H9 (cell line): ENCODE measurements at regions not wholly inside any gene's neighbourhood (a gene's known extent, or its start where the extent isn't known, plus 50 kb on each side); places are given as distances from the start of the nearest gene placed in this dataset.

Experiments used
- DNase-seq: peaks from one replicate; pipeline ENCODE4 v3.0.0-alpha.2; 2017
- H2AFZ ChIP-seq: one replicate; pipeline ENCODE4 v1.6.1; 2013; ENCODE audit warnings: mild to moderate bottlenecking, low read length, control low read depth, moderate library complexity
- H2AK5ac ChIP-seq: 2 replicates; pipeline ENCODE4 v1.6.1; 2013; ENCODE audit warnings: low read length, control low read depth, mixed read lengths; ENCODE audit not compliant: insufficient read length
- H2BK120ac ChIP-seq: one replicate; pipeline ENCODE4 v1.6.1; 2013; ENCODE audit warnings: low read depth, mild to moderate bottlenecking, low read length, control low read depth, inconsistent platforms; ENCODE audit not compliant: poor library complexity, severe bottlenecking
- H2BK12ac ChIP-seq: 2 replicates; pipeline ENCODE4 v1.6.1; 2013; ENCODE audit warnings: low read length, control low read depth, mixed read lengths, low read depth; ENCODE audit not compliant: insufficient read length
- H2BK15ac ChIP-seq: 2 replicates; pipeline ENCODE4 v1.6.1; 2013; ENCODE audit warnings: low read depth, low read length, control low read depth
- H2BK20ac ChIP-seq: one replicate; pipeline ENCODE4 v1.6.1; 2013; ENCODE audit warnings: low read depth, mild to moderate bottlenecking, low read length, control low read depth, inconsistent platforms; ENCODE audit not compliant: poor library complexity, severe bottlenecking
- H2BK5ac ChIP-seq: 2 replicates; pipeline ENCODE4 v1.6.1; 2013; ENCODE audit warnings: low read length, control low read depth, mixed read lengths; ENCODE audit not compliant: insufficient read length
- H3K14ac ChIP-seq: 2 replicates; pipeline ENCODE4 v1.6.1; 2013; ENCODE audit warnings: low read length, control low read depth; ENCODE audit not compliant: insufficient read depth
- H3K18ac ChIP-seq: 2 replicates; pipeline ENCODE4 v1.6.1; 2013; ENCODE audit warnings: low read depth, mild to moderate bottlenecking, mixed read lengths, low read length, control low read depth; ENCODE audit not compliant: insufficient read length
- H3K23ac ChIP-seq: 2 replicates; pipeline ENCODE4 v1.6.1; 2013; ENCODE audit warnings: low read length, control low read depth, mixed read lengths, low read depth; ENCODE audit not compliant: insufficient read length
- H3K23me2 ChIP-seq: 2 replicates; pipeline ENCODE4 v1.6.1; 2013; ENCODE audit warnings: low read depth, mild to moderate bottlenecking, mixed read lengths, low read length, control low read depth; ENCODE audit not compliant: insufficient read length, poor library complexity, severe bottlenecking
- H3K27ac ChIP-seq: 2 replicates; pipeline ENCODE4 v1.5.1; 2013; ENCODE audit warnings: low read length, control low read depth, mixed read lengths, low read depth; ENCODE audit not compliant: insufficient read length
- H3K27me3 ChIP-seq: 2 replicates; pipeline ENCODE4 v1.6.1; 2013; ENCODE audit warnings: low read length, control low read depth, inconsistent platforms; ENCODE audit not compliant: insufficient read depth
- H3K4ac ChIP-seq: 2 replicates; pipeline ENCODE4 v1.6.1; 2013; ENCODE audit warnings: low read depth, mild to moderate bottlenecking, control low read depth, inconsistent platforms, low read length, moderate library complexity
- H3K4me1 ChIP-seq: 2 replicates; pipeline ENCODE4 v1.6.1; 2013; ENCODE audit warnings: low read length, control low read depth, inconsistent platforms; ENCODE audit not compliant: insufficient read depth
- H3K4me2 ChIP-seq: 2 replicates; pipeline ENCODE4 v1.6.1; 2013; ENCODE audit warnings: low read length, control low read depth, mixed read lengths; ENCODE audit not compliant: insufficient read length, insufficient read depth
- H3K56ac ChIP-seq: 2 replicates; pipeline ENCODE4 v1.6.1; 2013; ENCODE audit warnings: low read depth, mild to moderate bottlenecking, mixed read lengths, low read length, control low read depth; ENCODE audit not compliant: insufficient read length
- H3K79me1 ChIP-seq: 2 replicates; pipeline ENCODE4 v1.6.1; 2013; ENCODE audit warnings: low read depth, mild to moderate bottlenecking, moderate library complexity, low read length, control low read depth, inconsistent platforms; ENCODE audit not compliant: insufficient read depth, poor library complexity, severe bottlenecking
- H3K79me2 ChIP-seq: 2 replicates; pipeline ENCODE4 v1.6.1; 2013; ENCODE audit warnings: low read length, control low read depth, inconsistent platforms; ENCODE audit not compliant: insufficient read depth
- H3K9ac ChIP-seq: 2 replicates; pipeline ENCODE4 v1.6.1; 2013; ENCODE audit warnings: low read length, control low read depth, mixed read lengths; ENCODE audit not compliant: insufficient read length; ENCODE audit errors: extremely low read depth
- H3K9me3 ChIP-seq: one replicate; pipeline ENCODE4 v1.6.1; 2013; ENCODE audit warnings: low read depth, low read length, inconsistent platforms; ENCODE audit not compliant: control insufficient read depth
- H3T11ph ChIP-seq: one replicate; pipeline ENCODE4 v1.6.1; 2013; ENCODE audit warnings: mild to moderate bottlenecking, low read length, control low read depth, inconsistent platforms
- H4K20me1 ChIP-seq: one replicate; pipeline ENCODE4 v1.6.1; 2013; ENCODE audit not compliant: control insufficient read depth, insufficient read length, insufficient read depth
- H4K5ac ChIP-seq: 2 replicates; pipeline ENCODE4 v1.6.1; 2013; ENCODE audit warnings: low read depth, mild to moderate bottlenecking, mixed read lengths, low read length, control low read depth; ENCODE audit not compliant: insufficient read length
- H4K8ac ChIP-seq: replicated peaks from 2 replicates; pipeline ENCODE4 v1.6.1; 2013; ENCODE audit warnings: low read length, control low read depth, mixed read lengths, low read depth; ENCODE audit not compliant: insufficient read length
- H4K91ac ChIP-seq: 2 replicates; pipeline ENCODE4 v1.6.1; 2013; ENCODE audit warnings: low read depth, mild to moderate bottlenecking, moderate library complexity, mixed read lengths, low read length, control low read depth; ENCODE audit not compliant: insufficient read length
- H3K27ac Mint-ChIP-seq, 3 experiments: 2 replicates in 2 of 3; 3 replicates in 1 of 3; pipeline ENCODE4 v1.8.0; 2020 to 2021; ENCODE audit warnings: mixed read lengths in 3 of 3, mild to moderate bottlenecking in 1 of 3, moderate library complexity in 1 of 3
- H3K27me3 Mint-ChIP-seq: 2 replicates; pipeline ENCODE4 v1.8.0; 2021; ENCODE audit warnings: low read depth, mild to moderate bottlenecking, moderate library complexity, mixed read lengths
- H3K36me3 Mint-ChIP-seq, 3 experiments: 2 replicates in 2 of 3; 3 replicates in 1 of 3; pipeline ENCODE4 v1.8.0; 2020 to 2021; ENCODE audit warnings: low read depth in 3 of 3, mixed read lengths in 3 of 3; ENCODE audit not compliant: insufficient read depth in 1 of 3
- H3K4me1 Mint-ChIP-seq, 2 experiments: 2 replicates each; pipeline ENCODE4 v1.8.0; 2020; ENCODE audit warnings: mixed read lengths in 2 of 2
- H3K4me3 Mint-ChIP-seq, 2 experiments: 2 replicates in 1 of 2; 3 replicates in 1 of 2; pipeline ENCODE4 v1.8.0; 2020 to 2021; ENCODE audit warnings: mild to moderate bottlenecking in 2 of 2, mixed read lengths in 2 of 2, moderate library complexity in 1 of 2
- H3K9me3 Mint-ChIP-seq, 2 experiments: 2 replicates in 1 of 2; 3 replicates in 1 of 2; pipeline ENCODE4 v1.8.0; 2020; ENCODE audit warnings: mild to moderate bottlenecking in 2 of 2, mixed read lengths in 2 of 2, moderate library complexity in 1 of 2
- CTCF ChIP-seq: fragments of 200-600 bp; sonication (generic); conservative IDR thresholded peaks from 3 replicates; pipeline ENCODE4 v1.8.0; 2021; ENCODE audit warnings: antibody characterized with exemption, mild to moderate bottlenecking

GRCh38 chr1:187091666-187092065 is 262.9 kb downstream of the PLA2G4A start:
- no peaks in the 10 kb centered on the region for H3K27me3 ChIP-seq
- H2BK15ac ChIP-seq, result no peak overlapping the region
- no peak overlapping the region for H2BK20ac ChIP-seq
- no peak overlapping the region for H3K56ac ChIP-seq
- H3K4me3 Mint-ChIP-seq, result no peak overlapping the region
- no peaks in the 10 kb centered on the region for H3K79me2 ChIP-seq
- no peaks in the 10 kb centered on the region for H3K9me3 ChIP-seq
- H3T11ph ChIP-seq, result no peak overlapping the region
- H2BK12ac ChIP-seq, result no peak overlapping the region
- DNase-seq, result no peak
- H3K36me3 Mint-ChIP-seq, result peaks cover 5 to 16% (median 13%) of the 10 kb centered on the region in 3 experiments
- H4K8ac ChIP-seq, result no peak overlapping the region
- no peak overlapping the region for H4K5ac ChIP-seq
- no peak overlapping the region for H2AFZ ChIP-seq
- no peak overlapping the region for H3K27ac Mint-ChIP-seq
- no peak overlapping the region for H3K18ac ChIP-seq
- no peak overlapping the region for H3K4ac ChIP-seq
- H3K4me1 ChIP-seq, result no peaks in the 10 kb centered on the region
- H3K4me2 ChIP-seq, result no peak overlapping the region
- H3K27ac ChIP-seq, result no peak overlapping the region
- H3K23me2 ChIP-seq, result no peaks in the 10 kb centered on the region
- no peak overlapping the region for H2BK5ac ChIP-seq
- no peaks in the 10 kb centered on the region for H3K79me1 ChIP-seq
- no peaks in the 10 kb centered on the region for H4K20me1 ChIP-seq
- no peak overlapping the region for H3K23ac ChIP-seq
- no peak overlapping the region for H2AK5ac ChIP-seq
- no peak overlapping the region for H4K91ac ChIP-seq
- no peak overlapping the region for H3K9ac ChIP-seq
- no peak overlapping the region for H3K14ac ChIP-seq
- H3K9me3 Mint-ChIP-seq, result peaks cover 19 to 25% of the 10 kb centered on the region in 2 experiments
- no peaks in the 10 kb centered on the region for H3K4me1 Mint-ChIP-seq
- TF ChIP-seq CTCF, result no peak
- no peak overlapping the region for H2BK120ac ChIP-seq
- H3K27me3 Mint-ChIP-seq, result no peaks in the 10 kb centered on the region
